DOHH2 (cell line): ENCODE measurements at regions not wholly inside any gene's neighbourhood (a gene's known extent, or its start where the extent isn't known, plus 50 kb on each side); places are given as distances from the start of the nearest gene placed in this dataset.
"Not testable (repeated sequence)": the region's sequence is repeated elsewhere in the genome, so short reads cannot be mapped to it uniquely, and the experiment has no call there.

Source experiments
- H3F3A ChIP-seq: fragments of 200-600 bp; sonication (generic), shearing (Covaris generic); 2 replicates; pipeline ENCODE4 v1.6.0; 2016; ENCODE audit warnings: antibody characterized with exemption, mild to moderate bottlenecking; ENCODE audit not compliant: control insufficient read depth, insufficient read depth
- H3K27ac ChIP-seq: fragments of 200-600 bp; sonication (generic); 2 replicates; pipeline ENCODE4 v1.5.1; 2014; ENCODE audit warnings: low read depth, mild to moderate bottlenecking, low read length, moderate library complexity
- H3K27me3 ChIP-seq: fragments of 200-600 bp; sonication (generic); 2 replicates; pipeline ENCODE4 v1.6.1; 2014; ENCODE audit warnings: mild to moderate bottlenecking, low read length, mixed read lengths; ENCODE audit not compliant: control insufficient read depth
- H3K36me3 ChIP-seq: fragments of 200-600 bp; sonication (generic); 2 replicates; pipeline ENCODE4 v1.6.1; 2014; ENCODE audit warnings: mild to moderate bottlenecking, low read length, moderate library complexity, mixed read lengths; ENCODE audit not compliant: control insufficient read depth
- H3K4me1 ChIP-seq: fragments of 200-600 bp; sonication (generic); 2 replicates; pipeline ENCODE4 v1.6.1; 2014; ENCODE audit warnings: mild to moderate bottlenecking, low read length, mixed read lengths; ENCODE audit not compliant: control insufficient read depth
- H3K4me2 ChIP-seq: fragments of 200-600 bp; sonication (generic); 2 replicates; pipeline ENCODE4 v1.6.0; 2014; ENCODE audit warnings: mild to moderate bottlenecking, low read length, moderate library complexity
- H3K4me3 ChIP-seq: fragments of 200-600 bp; sonication (generic); 2 replicates; pipeline ENCODE4 v1.5.1; 2014; ENCODE audit warnings: mild to moderate bottlenecking, low read length, mixed read lengths
- H3K79me2 ChIP-seq: fragments of 200-600 bp; sonication (generic); 2 replicates; pipeline ENCODE4 v1.6.1; 2014; ENCODE audit warnings: mild to moderate bottlenecking, low read length, mixed read lengths; ENCODE audit not compliant: control insufficient read depth
- H3K9me2 ChIP-seq: fragments of 200-600 bp; sonication (generic); replicated peaks from 2 replicates; pipeline ENCODE4 v1.6.1; 2014; ENCODE audit warnings: mild to moderate bottlenecking, low read length, mixed read lengths; ENCODE audit not compliant: control insufficient read depth
- H3K9me3 ChIP-seq: fragments of 200-600 bp; sonication (generic); 2 replicates; pipeline ENCODE4 v1.6.1; 2014; ENCODE audit warnings: antibody characterized with exemption, low read length, mixed read lengths; ENCODE audit not compliant: control insufficient read depth, insufficient read depth
- H4K20me1 ChIP-seq: fragments of 200-600 bp; sonication (generic); 2 replicates; pipeline ENCODE4 v1.6.0; 2014; ENCODE audit warnings: low read depth, mild to moderate bottlenecking, antibody characterized with exemption, low read length, moderate library complexity; ENCODE audit not compliant: control insufficient read depth, insufficient read depth

DNA sequence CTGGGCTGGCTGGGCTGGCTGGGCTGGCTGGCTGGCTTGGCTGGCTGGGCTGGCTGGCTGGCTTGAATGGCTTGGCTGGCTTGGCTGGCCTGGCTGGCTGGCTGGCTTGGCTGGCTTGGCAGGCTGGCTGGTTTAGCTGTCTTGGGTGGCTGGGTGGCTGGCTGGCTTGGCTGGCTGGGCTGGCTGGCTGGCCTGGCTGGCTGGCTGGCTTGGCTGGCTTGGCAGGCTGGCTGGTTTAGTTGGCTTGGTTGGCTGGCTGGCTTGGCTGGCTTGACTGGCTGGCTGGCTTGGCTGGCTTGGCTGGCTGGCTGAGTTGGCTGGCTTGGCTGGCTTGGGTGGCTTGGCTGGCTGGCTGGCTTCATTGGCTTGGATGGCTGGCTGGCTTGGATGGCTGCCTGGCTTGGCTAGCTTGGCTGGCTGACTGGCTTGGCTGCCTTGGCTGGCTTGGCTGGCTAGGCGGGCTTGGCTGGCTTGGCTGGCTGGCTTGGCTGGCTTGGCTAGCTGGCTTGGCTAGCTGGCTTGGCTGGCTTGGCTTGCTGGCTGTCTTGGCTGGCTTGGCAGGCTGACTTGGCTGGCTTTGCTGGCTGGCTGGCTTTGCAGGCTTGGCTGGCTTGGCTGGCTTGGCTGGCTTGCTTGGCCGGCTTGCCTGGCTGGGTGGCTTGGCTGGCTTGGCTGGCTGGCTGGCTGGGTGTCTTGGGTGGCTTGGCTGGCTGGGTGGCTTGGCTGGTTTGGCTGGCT lies 2807.2 kb downstream of the RPIA start:
- not testable (repeated sequence) for H3K9me2 ChIP-seq, H3K27ac ChIP-seq, H3K4me2 ChIP-seq, H3F3A ChIP-seq, H3K27me3 ChIP-seq, H3K4me1 ChIP-seq, H4K20me1 ChIP-seq, H3K79me2 ChIP-seq, H3K4me3 ChIP-seq, H3K36me3 ChIP-seq, H3K9me3 ChIP-seq

DNA sequence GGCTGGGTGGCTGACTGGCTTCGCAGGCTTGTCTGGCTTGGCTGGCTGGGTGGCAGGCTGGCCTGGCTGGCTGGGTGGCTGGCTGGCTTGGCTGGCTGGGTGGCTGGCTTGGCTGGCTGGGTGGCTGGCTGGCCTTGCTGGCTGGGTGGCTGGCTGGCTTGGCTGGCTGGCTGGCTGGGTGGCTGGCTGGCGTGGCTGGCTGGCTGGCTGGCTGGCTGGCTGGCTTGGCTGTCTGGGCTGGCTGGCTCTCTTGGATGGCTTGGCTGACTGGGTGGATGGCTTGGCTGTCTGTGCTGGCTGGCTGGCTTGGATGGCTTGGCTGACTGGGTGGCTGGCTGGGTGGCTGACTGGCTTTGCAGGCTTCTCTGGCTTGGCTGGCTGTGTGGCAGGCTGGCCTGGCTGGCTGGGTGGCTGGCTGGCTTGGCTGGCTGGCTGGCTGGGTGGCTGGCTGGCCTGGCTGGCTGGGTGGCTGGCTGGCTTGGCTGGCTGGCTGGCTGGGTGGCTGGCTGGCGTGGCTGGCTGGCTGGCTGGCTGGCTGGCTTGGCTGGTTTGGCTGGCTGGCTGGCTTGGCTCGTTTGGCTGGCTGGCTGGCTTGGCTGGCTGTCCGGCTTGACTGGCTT lies 2808.1 kb downstream of the RPIA start:
- not testable (repeated sequence) for H3K27ac ChIP-seq, H3K4me2 ChIP-seq, H3K27me3 ChIP-seq, H3K9me2 ChIP-seq, H3K4me3 ChIP-seq, H3K79me2 ChIP-seq, H3K9me3 ChIP-seq, H4K20me1 ChIP-seq, H3F3A ChIP-seq, H3K36me3 ChIP-seq, H3K4me1 ChIP-seq

GRCh38 chr2:91500246-91500977 lies 2808.9 kb downstream of the RPIA start:
- H3F3A ChIP-seq, H3K79me2 ChIP-seq, H3K27me3 ChIP-seq, H3K4me2 ChIP-seq, H3K9me2 ChIP-seq, H3K4me1 ChIP-seq, H4K20me1 ChIP-seq, H3K9me3 ChIP-seq, H3K4me3 ChIP-seq, H3K36me3 ChIP-seq, H3K27ac ChIP-seq: not testable (repeated sequence)

- H3K27me3 ChIP-seq, H3F3A ChIP-seq, H4K20me1 ChIP-seq: not testable (repeated sequence)
Measured at GRCh38 chr2:91500978-91501310, 2809.5 kb downstream of the RPIA start.

DNA sequence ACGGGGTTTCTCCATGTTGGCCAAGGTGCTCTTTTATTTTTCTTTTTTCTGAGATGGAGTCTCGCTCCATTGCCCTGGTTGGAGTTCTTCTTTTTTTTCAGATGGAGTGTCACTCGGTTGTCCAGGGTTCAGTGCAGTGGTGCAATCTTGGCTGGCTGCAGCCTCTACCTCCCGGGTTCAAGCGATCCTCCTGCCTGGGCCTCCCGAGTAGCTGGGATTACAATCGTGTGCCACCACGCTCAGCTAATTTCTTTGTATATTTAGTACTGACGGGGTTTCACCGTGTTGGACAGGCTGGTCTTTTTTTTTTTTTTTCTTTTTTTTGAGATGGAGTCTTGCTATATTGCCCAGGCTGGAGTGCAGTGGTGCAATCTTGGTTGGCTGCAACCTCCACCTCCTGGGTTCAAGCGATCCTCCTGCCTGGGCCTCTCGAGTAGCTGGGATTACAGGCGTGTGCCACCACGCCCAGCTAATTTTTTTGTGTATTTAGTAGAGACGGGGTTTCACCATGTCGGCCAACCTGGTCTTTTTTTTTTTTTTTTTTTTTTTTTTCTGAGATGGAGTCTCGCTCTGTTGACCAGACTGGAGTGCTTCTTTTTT lies 2810.1 kb downstream of the RPIA start:
- H3K27me3 ChIP-seq, H3K9me2 ChIP-seq, H3K4me1 ChIP-seq, H3K27ac ChIP-seq, H3K79me2 ChIP-seq, H3F3A ChIP-seq, H3K36me3 ChIP-seq, H3K4me3 ChIP-seq, H3K4me2 ChIP-seq, H4K20me1 ChIP-seq, H3K9me3 ChIP-seq: not testable (repeated sequence)

More at GRCh38 chr2:91500978-91501310, 2809.5 kb downstream of the RPIA start:
- not testable (repeated sequence) for H3K36me3 ChIP-seq, H3K4me3 ChIP-seq, H3K79me2 ChIP-seq, H3K9me3 ChIP-seq, H3K27ac ChIP-seq, H3K9me2 ChIP-seq, H3K4me1 ChIP-seq, H3K4me2 ChIP-seq

GRCh38 chr2:91503572-91503958 lies 2812.1 kb downstream of the RPIA start:
- H3K9me3 ChIP-seq, H3K4me1 ChIP-seq, H3K4me2 ChIP-seq, H4K20me1 ChIP-seq, H3K27me3 ChIP-seq, H3K79me2 ChIP-seq, H3K27ac ChIP-seq, H3K36me3 ChIP-seq, H3F3A ChIP-seq, H3K4me3 ChIP-seq, H3K9me2 ChIP-seq: not testable (repeated sequence)

DNA sequence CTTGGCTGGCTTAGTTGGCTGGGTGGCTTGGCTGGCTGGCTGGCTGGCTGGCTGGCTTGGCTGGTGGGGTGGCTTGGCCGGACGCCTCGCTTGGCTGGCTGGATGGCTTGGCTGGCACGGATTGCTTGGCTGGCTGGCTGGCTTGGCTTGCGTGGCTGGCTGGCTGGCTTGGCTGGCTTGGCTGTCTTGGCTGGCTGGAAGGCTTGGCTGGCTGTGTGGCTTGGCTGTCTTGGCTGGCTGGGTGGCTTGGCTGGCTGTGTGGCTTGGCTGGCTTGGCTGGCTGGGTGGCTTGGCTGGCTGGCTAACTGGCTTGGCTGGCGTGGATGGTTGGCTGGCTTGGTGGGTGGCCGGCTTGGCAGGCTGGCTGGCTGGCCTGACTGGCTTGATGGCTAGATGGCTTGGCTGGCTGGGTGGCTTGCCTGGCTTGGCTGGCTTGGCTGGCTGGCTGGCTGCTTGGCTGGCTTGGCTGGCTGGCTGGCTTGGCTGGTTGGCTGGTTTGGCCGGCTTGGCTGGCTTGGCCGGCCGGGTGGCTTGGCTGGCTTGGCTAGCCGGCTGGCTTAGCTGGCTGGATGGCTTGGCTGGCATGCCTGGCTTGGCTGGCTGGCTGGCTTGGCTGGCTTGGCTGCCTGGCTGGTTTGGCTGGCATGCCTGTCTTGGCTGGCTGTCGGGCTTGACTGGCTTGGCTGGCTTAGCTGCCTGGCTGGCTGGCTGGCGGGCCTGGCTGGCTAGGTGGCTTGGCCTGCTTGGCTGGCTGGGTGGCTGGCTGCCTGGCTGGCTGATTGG lies 2812.7 kb downstream of the RPIA start:
- H3F3A ChIP-seq, H3K9me3 ChIP-seq, H3K4me2 ChIP-seq, H3K27me3 ChIP-seq, H3K79me2 ChIP-seq, H3K27ac ChIP-seq, H3K4me3 ChIP-seq, H3K9me2 ChIP-seq, H3K4me1 ChIP-seq, H4K20me1 ChIP-seq, H3K36me3 ChIP-seq: not testable (repeated sequence)
